GM12875 (cell line): ENCODE measurements at regions not wholly inside any gene's neighbourhood (a gene's known extent, or its start where the extent isn't known, plus 50 kb on each side); places are given as distances from the start of the nearest gene placed in this dataset.

Source experiments
- H3K4me3 ChIP-seq: one replicate; pipeline ENCODE4 v1.5.1; 2011; ENCODE audit warnings: low read depth, low read length, control low read depth
- TF ChIP-seq, protein P1 (sequence below): IDR thresholded peaks from 2 replicates; pipeline ENCODE4 v1.5.1; 2011; ENCODE audit warnings: low read depth, mild to moderate bottlenecking, control low read depth, inconsistent platforms, low read length, moderate library complexity, borderline replicate concordance; ENCODE audit not compliant: insufficient read depth

DNA sequence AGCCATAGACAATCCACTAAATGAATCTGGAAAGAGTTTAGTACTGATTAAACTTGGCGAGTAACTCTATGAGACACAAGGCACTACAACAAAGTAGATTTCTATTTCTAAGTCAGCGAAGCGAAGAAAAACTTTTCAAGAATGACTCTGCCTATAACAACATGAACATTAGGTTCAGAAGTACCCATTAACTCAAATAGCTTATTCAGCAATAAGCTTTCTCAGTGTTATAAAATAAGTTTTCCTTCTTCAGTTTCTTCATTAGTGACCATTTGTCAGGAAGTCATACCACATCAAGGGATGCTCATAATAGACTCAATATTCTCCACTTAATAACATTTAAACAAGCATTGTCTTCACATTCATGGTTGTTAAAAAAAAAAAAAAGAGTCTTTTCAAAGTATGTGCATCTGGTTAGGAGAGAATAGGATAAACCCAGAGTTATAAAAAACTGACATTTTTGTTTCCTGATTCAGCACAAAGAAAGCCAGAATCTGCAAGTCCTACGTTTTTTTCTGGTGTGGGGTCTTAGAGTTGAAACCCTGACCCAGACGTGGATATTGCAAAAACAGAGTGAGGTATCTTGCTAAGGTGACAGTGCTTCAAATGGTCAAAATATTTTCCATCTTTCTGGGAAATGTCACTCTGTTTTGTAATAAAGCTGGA, 148.2 kb upstream of the PREP start:
- H3K4me3 ChIP-seq: no peak overlapping the region
- TF ChIP-seq, protein P1, sequence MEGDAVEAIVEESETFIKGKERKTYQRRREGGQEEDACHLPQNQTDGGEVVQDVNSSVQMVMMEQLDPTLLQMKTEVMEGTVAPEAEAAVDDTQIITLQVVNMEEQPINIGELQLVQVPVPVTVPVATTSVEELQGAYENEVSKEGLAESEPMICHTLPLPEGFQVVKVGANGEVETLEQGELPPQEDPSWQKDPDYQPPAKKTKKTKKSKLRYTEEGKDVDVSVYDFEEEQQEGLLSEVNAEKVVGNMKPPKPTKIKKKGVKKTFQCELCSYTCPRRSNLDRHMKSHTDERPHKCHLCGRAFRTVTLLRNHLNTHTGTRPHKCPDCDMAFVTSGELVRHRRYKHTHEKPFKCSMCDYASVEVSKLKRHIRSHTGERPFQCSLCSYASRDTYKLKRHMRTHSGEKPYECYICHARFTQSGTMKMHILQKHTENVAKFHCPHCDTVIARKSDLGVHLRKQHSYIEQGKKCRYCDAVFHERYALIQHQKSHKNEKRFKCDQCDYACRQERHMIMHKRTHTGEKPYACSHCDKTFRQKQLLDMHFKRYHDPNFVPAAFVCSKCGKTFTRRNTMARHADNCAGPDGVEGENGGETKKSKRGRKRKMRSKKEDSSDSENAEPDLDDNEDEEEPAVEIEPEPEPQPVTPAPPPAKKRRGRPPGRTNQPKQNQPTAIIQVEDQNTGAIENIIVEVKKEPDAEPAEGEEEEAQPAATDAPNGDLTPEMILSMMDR: no peak

DNA sequence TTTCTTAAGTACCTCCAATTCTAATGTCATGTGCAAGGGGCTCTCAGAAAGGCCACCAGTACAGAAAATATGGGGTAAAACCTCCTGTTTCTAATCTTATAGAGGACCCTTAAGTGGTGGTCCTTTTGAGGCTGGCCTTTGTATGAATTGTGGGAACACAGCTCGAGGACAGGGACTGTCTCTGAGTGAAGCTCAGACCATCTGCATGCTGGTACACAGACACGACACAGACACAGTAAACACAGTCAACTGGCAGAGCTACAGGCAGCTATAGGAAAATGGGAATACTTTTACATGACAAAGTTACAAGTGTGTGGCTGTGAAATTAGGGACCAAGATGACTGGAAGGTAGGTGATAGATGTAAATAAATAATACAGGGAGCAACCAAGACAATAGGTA, 143.9 kb upstream of the PREP start:
- no peak overlapping the region for H3K4me3 ChIP-seq
- TF ChIP-seq, protein P1: no peak

DNA sequence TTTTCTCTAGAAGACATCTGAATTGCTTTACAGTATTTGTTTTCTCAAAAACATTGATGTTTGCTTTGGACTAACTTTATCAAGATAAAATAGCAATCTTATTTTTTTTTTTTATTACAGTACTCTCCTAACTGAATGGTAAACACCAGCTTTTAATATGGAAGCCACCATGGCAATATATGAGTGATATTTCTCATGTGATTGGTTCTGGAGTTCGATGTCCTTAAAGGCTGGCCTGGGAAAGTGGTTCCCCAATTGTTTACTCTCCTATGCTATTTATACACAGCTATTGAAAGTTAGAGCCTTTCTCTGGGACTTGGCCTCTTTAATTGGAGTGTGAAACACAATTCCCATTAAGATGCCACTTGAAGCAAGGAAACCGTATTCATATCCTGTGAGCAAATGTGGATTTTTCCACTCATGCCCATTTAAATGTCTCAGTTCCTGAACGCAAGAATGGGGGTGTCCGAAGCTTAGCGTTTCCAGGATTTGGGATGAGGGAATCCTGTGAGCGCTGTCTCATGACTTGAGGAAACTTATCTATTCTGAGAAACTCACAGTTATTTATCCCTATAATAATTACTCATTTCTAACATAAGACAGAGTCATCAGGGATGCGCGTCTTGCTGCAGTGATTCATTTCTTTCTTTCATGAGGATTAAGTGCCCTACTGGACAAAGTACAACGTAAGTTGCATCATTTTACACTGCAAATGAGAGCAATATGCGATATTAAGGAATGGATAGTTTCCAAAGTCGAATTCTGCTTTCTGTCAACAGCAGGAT, 143.3 kb upstream of the PREP start:
- no peak overlapping the region for H3K4me3 ChIP-seq
- TF ChIP-seq, protein P1: no peak

DNA sequence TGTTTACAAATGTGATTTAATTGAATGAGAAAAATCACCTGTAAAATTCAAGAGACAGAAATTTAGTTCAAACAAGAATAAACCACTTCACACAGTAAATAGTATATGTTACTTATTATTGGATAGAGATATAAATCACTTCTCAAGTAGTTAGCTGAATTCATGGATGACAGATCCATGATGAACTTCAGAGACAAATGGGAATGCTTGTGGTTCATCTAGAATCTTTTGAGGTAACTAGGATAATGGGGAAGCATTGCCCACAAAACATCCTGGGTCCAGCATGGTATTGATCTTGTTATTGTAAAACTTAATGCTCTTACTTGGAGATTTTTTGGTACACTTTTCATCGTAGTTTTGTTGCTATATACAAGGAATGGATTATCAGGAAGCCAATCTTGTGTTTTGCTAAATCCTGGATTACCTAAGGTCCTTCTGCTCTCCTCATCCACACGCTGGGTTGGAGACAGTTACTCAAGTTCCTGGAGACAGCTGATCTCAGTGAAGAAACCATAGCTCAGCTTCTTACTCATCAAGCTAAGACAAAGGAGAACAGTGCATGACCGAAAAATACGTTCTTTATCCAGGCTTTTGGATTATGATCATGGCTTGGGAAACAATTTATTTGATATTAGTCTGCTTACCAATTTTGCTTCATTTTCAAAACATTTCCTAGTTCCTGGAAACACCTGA, 142.5 kb upstream of the PREP start:
- TF ChIP-seq, protein P1: no peak
- H3K4me3 ChIP-seq: no peak overlapping the region

DNA sequence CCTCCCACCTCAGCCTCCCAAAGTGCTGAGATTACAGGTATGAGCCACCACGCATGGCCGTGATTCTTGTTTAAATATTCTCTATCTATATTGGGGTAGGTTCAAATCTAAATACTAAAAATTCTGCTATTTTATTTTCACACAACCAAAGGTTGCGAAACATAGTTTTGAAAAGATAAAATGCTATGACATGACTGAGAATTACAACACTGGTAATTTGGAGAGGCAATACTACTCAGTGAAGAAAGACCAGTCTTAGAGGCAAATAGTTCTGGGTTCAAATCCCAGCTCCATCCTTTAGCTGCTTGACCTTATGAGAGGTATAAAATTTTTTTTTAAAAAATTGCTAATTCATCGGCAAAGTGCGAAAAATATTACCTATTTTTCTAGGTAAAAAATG, 137.0 kb upstream of the PREP start:
- H3K4me3 ChIP-seq: no peak overlapping the region
- TF ChIP-seq, protein P1: no peak

DNA sequence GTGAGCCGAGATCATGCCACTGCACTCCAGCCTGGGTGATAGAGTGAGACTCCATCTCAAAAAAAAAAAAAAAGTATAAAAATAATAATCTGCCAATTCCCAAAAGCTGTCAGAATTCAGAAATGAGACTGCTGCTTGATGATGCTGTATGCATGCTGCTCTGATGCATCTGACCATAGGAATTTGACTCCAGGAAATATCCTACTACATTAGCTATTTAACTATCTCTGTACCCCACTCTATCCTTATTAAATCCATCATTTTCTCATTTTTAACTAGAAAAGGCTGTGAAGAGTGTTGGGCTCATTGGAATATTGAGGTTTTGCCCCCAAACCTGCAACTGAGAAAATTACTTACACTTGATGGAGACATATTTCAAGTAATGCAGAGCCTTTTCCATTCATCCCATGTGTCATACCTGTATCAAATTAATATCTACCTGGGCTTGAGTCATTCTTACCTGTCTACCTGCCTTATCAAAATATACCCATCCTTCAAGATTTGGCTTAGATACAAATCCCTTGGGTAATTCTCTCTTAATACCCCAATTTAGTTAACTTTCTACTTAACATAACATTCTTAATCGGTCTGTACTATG, 135.2 kb upstream of the PREP start:
- no peak overlapping the region for H3K4me3 ChIP-seq
- TF ChIP-seq, protein P1: no peak

DNA sequence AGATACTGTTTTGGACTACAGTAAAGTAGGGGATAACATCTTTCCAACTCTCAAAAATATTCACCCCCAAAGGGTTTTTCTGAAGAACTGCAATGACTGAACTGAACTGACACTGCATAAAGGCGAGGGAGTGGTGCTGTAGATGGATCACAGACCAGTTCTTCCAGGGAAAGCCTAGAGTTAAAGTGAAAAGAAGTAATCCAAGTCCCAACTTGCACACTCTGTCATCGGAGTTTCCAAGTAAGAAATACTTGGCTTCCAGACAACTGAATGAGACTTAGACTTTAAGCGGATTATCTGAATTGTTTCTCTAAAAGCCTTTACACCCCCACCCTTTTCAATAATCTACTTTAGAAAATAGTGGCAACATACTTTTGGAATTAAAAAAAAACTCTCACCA, 134.1 kb upstream of the PREP start:
- no peak overlapping the region for H3K4me3 ChIP-seq
- TF ChIP-seq, protein P1: no peak
